H9 (cell line): ENCODE measurements at regions not wholly inside any gene's neighbourhood (a gene's known extent, or its start where the extent isn't known, plus 50 kb on each side); places are given as distances from the start of the nearest gene placed in this dataset.

ENCODE experiments used
- DNase-seq: peaks from one replicate; pipeline ENCODE4 v3.0.0-alpha.2; 2017
- H2AFZ ChIP-seq: one replicate; pipeline ENCODE4 v1.6.1; 2013; ENCODE audit warnings: mild to moderate bottlenecking, low read length, control low read depth, moderate library complexity
- H2AK5ac ChIP-seq: 2 replicates; pipeline ENCODE4 v1.6.1; 2013; ENCODE audit warnings: low read length, control low read depth, mixed read lengths; ENCODE audit not compliant: insufficient read length
- H2BK120ac ChIP-seq: one replicate; pipeline ENCODE4 v1.6.1; 2013; ENCODE audit warnings: low read depth, mild to moderate bottlenecking, low read length, control low read depth, inconsistent platforms; ENCODE audit not compliant: poor library complexity, severe bottlenecking
- H2BK12ac ChIP-seq: 2 replicates; pipeline ENCODE4 v1.6.1; 2013; ENCODE audit warnings: low read length, control low read depth, mixed read lengths, low read depth; ENCODE audit not compliant: insufficient read length
- H2BK15ac ChIP-seq: 2 replicates; pipeline ENCODE4 v1.6.1; 2013; ENCODE audit warnings: low read depth, low read length, control low read depth
- H2BK20ac ChIP-seq: one replicate; pipeline ENCODE4 v1.6.1; 2013; ENCODE audit warnings: low read depth, mild to moderate bottlenecking, low read length, control low read depth, inconsistent platforms; ENCODE audit not compliant: poor library complexity, severe bottlenecking
- H2BK5ac ChIP-seq: 2 replicates; pipeline ENCODE4 v1.6.1; 2013; ENCODE audit warnings: low read length, control low read depth, mixed read lengths; ENCODE audit not compliant: insufficient read length
- H3K14ac ChIP-seq: 2 replicates; pipeline ENCODE4 v1.6.1; 2013; ENCODE audit warnings: low read length, control low read depth; ENCODE audit not compliant: insufficient read depth
- H3K18ac ChIP-seq: 2 replicates; pipeline ENCODE4 v1.6.1; 2013; ENCODE audit warnings: low read depth, mild to moderate bottlenecking, mixed read lengths, low read length, control low read depth; ENCODE audit not compliant: insufficient read length
- H3K23ac ChIP-seq: 2 replicates; pipeline ENCODE4 v1.6.1; 2013; ENCODE audit warnings: low read length, control low read depth, mixed read lengths, low read depth; ENCODE audit not compliant: insufficient read length
- H3K23me2 ChIP-seq: 2 replicates; pipeline ENCODE4 v1.6.1; 2013; ENCODE audit warnings: low read depth, mild to moderate bottlenecking, mixed read lengths, low read length, control low read depth; ENCODE audit not compliant: insufficient read length, poor library complexity, severe bottlenecking
- H3K27ac ChIP-seq: 2 replicates; pipeline ENCODE4 v1.5.1; 2013; ENCODE audit warnings: low read length, control low read depth, mixed read lengths, low read depth; ENCODE audit not compliant: insufficient read length
- H3K27me3 ChIP-seq: 2 replicates; pipeline ENCODE4 v1.6.1; 2013; ENCODE audit warnings: low read length, control low read depth, inconsistent platforms; ENCODE audit not compliant: insufficient read depth
- H3K4ac ChIP-seq: 2 replicates; pipeline ENCODE4 v1.6.1; 2013; ENCODE audit warnings: low read depth, mild to moderate bottlenecking, control low read depth, inconsistent platforms, low read length, moderate library complexity
- H3K4me1 ChIP-seq: 2 replicates; pipeline ENCODE4 v1.6.1; 2013; ENCODE audit warnings: low read length, control low read depth, inconsistent platforms; ENCODE audit not compliant: insufficient read depth
- H3K4me2 ChIP-seq: 2 replicates; pipeline ENCODE4 v1.6.1; 2013; ENCODE audit warnings: low read length, control low read depth, mixed read lengths; ENCODE audit not compliant: insufficient read length, insufficient read depth
- H3K56ac ChIP-seq: 2 replicates; pipeline ENCODE4 v1.6.1; 2013; ENCODE audit warnings: low read depth, mild to moderate bottlenecking, mixed read lengths, low read length, control low read depth; ENCODE audit not compliant: insufficient read length
- H3K79me1 ChIP-seq: 2 replicates; pipeline ENCODE4 v1.6.1; 2013; ENCODE audit warnings: low read depth, mild to moderate bottlenecking, moderate library complexity, low read length, control low read depth, inconsistent platforms; ENCODE audit not compliant: insufficient read depth, poor library complexity, severe bottlenecking
- H3K79me2 ChIP-seq: 2 replicates; pipeline ENCODE4 v1.6.1; 2013; ENCODE audit warnings: low read length, control low read depth, inconsistent platforms; ENCODE audit not compliant: insufficient read depth
- H3K9ac ChIP-seq: 2 replicates; pipeline ENCODE4 v1.6.1; 2013; ENCODE audit warnings: low read length, control low read depth, mixed read lengths; ENCODE audit not compliant: insufficient read length; ENCODE audit errors: extremely low read depth
- H3K9me3 ChIP-seq: one replicate; pipeline ENCODE4 v1.6.1; 2013; ENCODE audit warnings: low read depth, low read length, inconsistent platforms; ENCODE audit not compliant: control insufficient read depth
- H3T11ph ChIP-seq: one replicate; pipeline ENCODE4 v1.6.1; 2013; ENCODE audit warnings: mild to moderate bottlenecking, low read length, control low read depth, inconsistent platforms
- H4K20me1 ChIP-seq: one replicate; pipeline ENCODE4 v1.6.1; 2013; ENCODE audit not compliant: control insufficient read depth, insufficient read length, insufficient read depth
- H4K5ac ChIP-seq: 2 replicates; pipeline ENCODE4 v1.6.1; 2013; ENCODE audit warnings: low read depth, mild to moderate bottlenecking, mixed read lengths, low read length, control low read depth; ENCODE audit not compliant: insufficient read length
- H4K8ac ChIP-seq: replicated peaks from 2 replicates; pipeline ENCODE4 v1.6.1; 2013; ENCODE audit warnings: low read length, control low read depth, mixed read lengths, low read depth; ENCODE audit not compliant: insufficient read length
- H4K91ac ChIP-seq: 2 replicates; pipeline ENCODE4 v1.6.1; 2013; ENCODE audit warnings: low read depth, mild to moderate bottlenecking, moderate library complexity, mixed read lengths, low read length, control low read depth; ENCODE audit not compliant: insufficient read length
- H3K27ac Mint-ChIP-seq, 3 experiments: 2 replicates in 2 of 3; 3 replicates in 1 of 3; pipeline ENCODE4 v1.8.0; 2020 to 2021; ENCODE audit warnings: mixed read lengths in 3 of 3, mild to moderate bottlenecking in 1 of 3, moderate library complexity in 1 of 3
- H3K27me3 Mint-ChIP-seq: 2 replicates; pipeline ENCODE4 v1.8.0; 2021; ENCODE audit warnings: low read depth, mild to moderate bottlenecking, moderate library complexity, mixed read lengths
- H3K36me3 Mint-ChIP-seq, 3 experiments: 2 replicates in 2 of 3; 3 replicates in 1 of 3; pipeline ENCODE4 v1.8.0; 2020 to 2021; ENCODE audit warnings: low read depth in 3 of 3, mixed read lengths in 3 of 3; ENCODE audit not compliant: insufficient read depth in 1 of 3
- H3K4me1 Mint-ChIP-seq, 2 experiments: 2 replicates each; pipeline ENCODE4 v1.8.0; 2020; ENCODE audit warnings: mixed read lengths in 2 of 2
- H3K4me3 Mint-ChIP-seq, 2 experiments: 2 replicates in 1 of 2; 3 replicates in 1 of 2; pipeline ENCODE4 v1.8.0; 2020 to 2021; ENCODE audit warnings: mild to moderate bottlenecking in 2 of 2, mixed read lengths in 2 of 2, moderate library complexity in 1 of 2
- H3K9me3 Mint-ChIP-seq, 2 experiments: 2 replicates in 1 of 2; 3 replicates in 1 of 2; pipeline ENCODE4 v1.8.0; 2020; ENCODE audit warnings: mild to moderate bottlenecking in 2 of 2, mixed read lengths in 2 of 2, moderate library complexity in 1 of 2
- WGBS: extraction: QIAGEN DNeasy Blood & Tissue Kit; methylation state at CpG from one replicate; pipeline ENCODE4 v1.1.7; 2013; ENCODE audit warnings: missing lambda C conversion rate, low lambda C conversion rate, mixed read lengths; ENCODE audit not compliant: insufficient read length; ENCODE audit errors: extremely low coverage; 5-methylcytosine and 5-hydroxymethylcytosine counted together
- TF ChIP-seq, protein P1 (sequence below): fragments of 200-600 bp; sonication (generic); conservative IDR thresholded peaks from 3 replicates; pipeline ENCODE4 v1.8.0; 2021; ENCODE audit warnings: antibody characterized with exemption, mild to moderate bottlenecking

GRCh38 chr15:98069256-98069655 lies 108.8 kb downstream of the ARRDC4 start:
- Histone ChIP-seq H3K23ac (no peak overlapping the region), H3K9ac (no peak overlapping the region), H3K4ac (no peak overlapping the region), H3K27me3 (no peaks in the 10 kb centered on the region), H3K23me2 (no peaks in the 10 kb centered on the region), H3K79me1 (no peaks in the 10 kb centered on the region), H3K18ac (no peak overlapping the region), H3K9me3 (no peaks in the 10 kb centered on the region), H4K91ac (no peak overlapping the region), H2BK15ac (no peak overlapping the region), H2AK5ac (no peak overlapping the region), H2AFZ (no peak overlapping the region), H3K56ac (no peak overlapping the region), H3K14ac (no peak overlapping the region), H3K27ac (no peak overlapping the region), H2BK120ac (no peak overlapping the region), H3K79me2 (no peaks in the 10 kb centered on the region), H2BK12ac (no peak overlapping the region), H4K20me1 (no peaks in the 10 kb centered on the region), H3K4me2 (no peak overlapping the region), H2BK5ac (no peak overlapping the region), H4K8ac (no peak overlapping the region), H3K4me1 (no peaks in the 10 kb centered on the region), H2BK20ac (no peak overlapping the region), H3T11ph (no peak overlapping the region), H4K5ac (no peak overlapping the region)
- Mint-ChIP-seq H3K9me3 (peaks cover 4 to 8% of the 10 kb centered on the region in 2 experiments; a peak in 4 of 5 replicates), H3K36me3 (peaks cover 0 to 6% (median 4%) of the 10 kb centered on the region in 3 experiments; a peak in 2 of 7 replicates), H3K27me3 (no peaks in the 10 kb centered on the region; the same call in 1 of the 2 replicates), H3K4me3 (no peak overlapping the region), H3K27ac (no peak overlapping the region), H3K4me1 (peaks cover 0 to 11% of the 10 kb centered on the region in 2 experiments; a peak in 2 of 4 replicates)
- no peak for DNase-seq
- no CpG with 5 or more reads among the region's 4 CpGs for WGBS
- TF ChIP-seq, protein P1, sequence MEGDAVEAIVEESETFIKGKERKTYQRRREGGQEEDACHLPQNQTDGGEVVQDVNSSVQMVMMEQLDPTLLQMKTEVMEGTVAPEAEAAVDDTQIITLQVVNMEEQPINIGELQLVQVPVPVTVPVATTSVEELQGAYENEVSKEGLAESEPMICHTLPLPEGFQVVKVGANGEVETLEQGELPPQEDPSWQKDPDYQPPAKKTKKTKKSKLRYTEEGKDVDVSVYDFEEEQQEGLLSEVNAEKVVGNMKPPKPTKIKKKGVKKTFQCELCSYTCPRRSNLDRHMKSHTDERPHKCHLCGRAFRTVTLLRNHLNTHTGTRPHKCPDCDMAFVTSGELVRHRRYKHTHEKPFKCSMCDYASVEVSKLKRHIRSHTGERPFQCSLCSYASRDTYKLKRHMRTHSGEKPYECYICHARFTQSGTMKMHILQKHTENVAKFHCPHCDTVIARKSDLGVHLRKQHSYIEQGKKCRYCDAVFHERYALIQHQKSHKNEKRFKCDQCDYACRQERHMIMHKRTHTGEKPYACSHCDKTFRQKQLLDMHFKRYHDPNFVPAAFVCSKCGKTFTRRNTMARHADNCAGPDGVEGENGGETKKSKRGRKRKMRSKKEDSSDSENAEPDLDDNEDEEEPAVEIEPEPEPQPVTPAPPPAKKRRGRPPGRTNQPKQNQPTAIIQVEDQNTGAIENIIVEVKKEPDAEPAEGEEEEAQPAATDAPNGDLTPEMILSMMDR: no peak
